Bronchial epithelial cell (primary cell): ENCODE measurements at regions not wholly inside any gene's neighbourhood (a gene's known extent, or its start where the extent isn't known, plus 50 kb on each side); places are given as distances from the start of the nearest gene placed in this dataset.
A peak's percentile ranks its signal among the peaks of the same experiment; 100 is the strongest.

ENCODE experiments used
- DNase-seq: peaks from one replicate; pipeline ENCODE4 v3.0.0-alpha.2; 2010; ENCODE audit warnings: low read depth
- FAIRE-seq: peaks from 2 replicates; lab custom pipeline; 2011; peaks lifted over from hg19 to GRCh38; lab: Jason Lieb, UNC
- H3K27me3 ChIP-seq: 2 replicates; pipeline ENCODE4 v1.5.1; 2011; ENCODE audit warnings: low read length; ENCODE audit not compliant: control insufficient read depth, insufficient read depth
- H3K36me3 ChIP-seq: 2 replicates; pipeline ENCODE4 v1.5.1; 2011; ENCODE audit warnings: low read length; ENCODE audit not compliant: control insufficient read depth, insufficient read depth
- H3K4me3 ChIP-seq: 2 replicates; pipeline ENCODE4 v1.5.1; 2011; ENCODE audit warnings: mild to moderate bottlenecking, low read depth, low read length, control low read depth
- TF ChIP-seq, protein P1 (sequence below): IDR thresholded peaks from 2 replicates; pipeline ENCODE4 v1.5.1; 2011; ENCODE audit warnings: mild to moderate bottlenecking, moderate library complexity, low read length, control low read depth, inconsistent platforms; ENCODE audit not compliant: insufficient read depth, severe bottlenecking

DNA sequence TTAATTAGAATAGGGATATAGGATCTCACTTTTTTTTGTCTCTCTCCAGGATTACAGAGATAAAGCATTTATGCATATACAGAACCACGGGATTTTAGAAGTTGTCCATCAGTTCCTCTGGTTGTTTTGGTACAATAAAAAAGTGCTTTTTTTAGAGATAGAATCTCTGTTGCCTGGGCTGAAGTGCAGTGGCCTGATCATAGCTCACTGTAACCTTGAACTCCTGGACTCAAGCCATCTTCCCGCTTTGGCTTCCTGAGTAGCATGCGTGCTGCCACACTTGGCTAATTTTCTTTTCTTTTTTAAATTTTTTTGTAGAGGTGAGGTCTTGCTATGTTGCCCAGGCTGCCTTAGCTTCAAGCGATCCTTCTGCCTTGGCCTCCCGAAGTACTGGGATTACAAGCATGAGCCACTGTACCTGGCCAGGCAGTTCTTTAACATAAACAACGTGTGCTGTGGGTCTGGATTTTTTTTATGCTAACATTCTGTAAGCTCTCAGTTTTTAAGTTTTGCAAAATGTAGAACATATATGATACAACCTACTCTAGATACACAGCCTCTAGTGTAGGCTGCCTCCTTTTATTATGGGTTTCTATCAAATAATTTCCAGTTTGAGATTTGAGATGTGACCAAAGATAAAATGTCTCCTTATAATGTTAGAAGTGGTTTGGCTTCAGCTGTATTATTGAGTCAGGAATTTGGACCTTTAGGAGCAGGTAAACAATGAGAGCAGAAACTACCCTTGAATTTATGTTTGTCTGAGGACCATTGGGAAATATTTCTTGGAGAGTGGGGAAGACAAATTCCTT is 57.4 kb upstream of the ULK4 start:
- no peak for DNase-seq
- no peak for FAIRE-seq

DNA sequence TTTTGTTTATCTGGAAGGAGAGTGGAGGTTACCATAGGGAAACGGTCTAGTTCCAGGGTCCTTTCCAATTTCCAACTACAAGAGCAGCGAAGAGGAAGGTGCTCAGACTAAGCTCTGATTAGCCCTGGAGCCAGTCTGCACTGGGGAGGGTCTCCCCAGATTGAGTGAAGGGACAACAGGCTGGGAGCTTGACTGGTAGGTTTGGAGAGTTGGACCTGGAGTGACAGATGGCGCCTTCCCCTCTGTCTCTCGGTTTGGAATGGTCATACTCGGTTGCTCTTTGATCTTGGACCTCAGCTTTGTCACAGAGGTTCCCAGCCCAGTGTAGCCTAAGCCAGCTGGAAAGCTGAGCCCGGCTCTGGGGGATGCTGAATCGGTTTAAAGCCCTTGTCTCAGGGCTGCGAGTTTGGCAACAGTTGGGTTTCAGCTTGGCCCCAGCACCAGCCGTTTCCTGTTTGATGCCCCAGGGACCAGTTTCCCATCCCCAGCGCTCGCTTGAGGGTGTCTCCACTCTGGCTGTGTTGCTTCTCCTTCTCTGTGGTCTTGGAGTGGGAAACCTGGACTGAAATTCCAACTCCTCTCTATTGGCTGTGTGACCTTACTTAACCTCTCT is 53.1 kb upstream of the ULK4 start:
- FAIRE-seq (no peak), DNase-seq (no peak)
- TF ChIP-seq, protein P1, sequence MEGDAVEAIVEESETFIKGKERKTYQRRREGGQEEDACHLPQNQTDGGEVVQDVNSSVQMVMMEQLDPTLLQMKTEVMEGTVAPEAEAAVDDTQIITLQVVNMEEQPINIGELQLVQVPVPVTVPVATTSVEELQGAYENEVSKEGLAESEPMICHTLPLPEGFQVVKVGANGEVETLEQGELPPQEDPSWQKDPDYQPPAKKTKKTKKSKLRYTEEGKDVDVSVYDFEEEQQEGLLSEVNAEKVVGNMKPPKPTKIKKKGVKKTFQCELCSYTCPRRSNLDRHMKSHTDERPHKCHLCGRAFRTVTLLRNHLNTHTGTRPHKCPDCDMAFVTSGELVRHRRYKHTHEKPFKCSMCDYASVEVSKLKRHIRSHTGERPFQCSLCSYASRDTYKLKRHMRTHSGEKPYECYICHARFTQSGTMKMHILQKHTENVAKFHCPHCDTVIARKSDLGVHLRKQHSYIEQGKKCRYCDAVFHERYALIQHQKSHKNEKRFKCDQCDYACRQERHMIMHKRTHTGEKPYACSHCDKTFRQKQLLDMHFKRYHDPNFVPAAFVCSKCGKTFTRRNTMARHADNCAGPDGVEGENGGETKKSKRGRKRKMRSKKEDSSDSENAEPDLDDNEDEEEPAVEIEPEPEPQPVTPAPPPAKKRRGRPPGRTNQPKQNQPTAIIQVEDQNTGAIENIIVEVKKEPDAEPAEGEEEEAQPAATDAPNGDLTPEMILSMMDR = no peak
- Histone ChIP-seq H3K4me3 (peak overlapping the region; percentile 89), H3K27me3 (no peaks in the 10 kb centered on the region), H3K36me3 (no peaks in the 10 kb centered on the region)

More for the DNA sequence above, 57.4 kb upstream of the ULK4 start:
- TF ChIP-seq, protein P1 = no peak
- H3K4me3 ChIP-seq = no peak overlapping the region
- H3K36me3 ChIP-seq = no peaks in the 10 kb centered on the region
- no peaks in the 10 kb centered on the region for H3K27me3 ChIP-seq

DNA sequence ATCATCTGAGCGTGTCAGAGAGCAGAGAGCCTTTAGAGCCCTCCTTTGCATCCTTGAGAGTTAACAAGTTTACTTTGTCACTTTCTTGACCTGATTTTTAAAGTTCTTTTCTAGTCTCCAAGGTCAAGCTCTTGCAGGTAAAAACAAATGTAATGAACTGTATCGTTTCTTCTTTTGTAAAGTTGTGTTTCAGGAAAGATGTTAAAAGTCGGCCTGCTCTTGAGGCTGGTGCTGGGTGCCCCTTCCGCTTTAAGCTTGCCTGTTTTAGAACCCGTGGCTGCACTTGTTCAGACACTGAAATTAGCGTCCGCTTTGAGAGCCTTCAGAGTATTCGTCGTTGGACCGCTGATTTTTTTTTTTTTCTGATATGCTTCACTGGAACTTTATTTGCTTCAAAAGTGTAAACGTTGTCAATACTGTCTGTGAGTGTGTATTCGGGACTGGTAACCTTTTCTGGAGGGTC is 52.6 kb upstream of the ULK4 start:
- Histone ChIP-seq H3K4me3 (peak overlapping the region; percentile 89), H3K36me3 (no peaks in the 10 kb centered on the region), H3K27me3 (no peaks in the 10 kb centered on the region)
- FAIRE-seq (no peak), DNase-seq (peak; percentile 22)
- TF ChIP-seq, protein P1 = no peak

DNA sequence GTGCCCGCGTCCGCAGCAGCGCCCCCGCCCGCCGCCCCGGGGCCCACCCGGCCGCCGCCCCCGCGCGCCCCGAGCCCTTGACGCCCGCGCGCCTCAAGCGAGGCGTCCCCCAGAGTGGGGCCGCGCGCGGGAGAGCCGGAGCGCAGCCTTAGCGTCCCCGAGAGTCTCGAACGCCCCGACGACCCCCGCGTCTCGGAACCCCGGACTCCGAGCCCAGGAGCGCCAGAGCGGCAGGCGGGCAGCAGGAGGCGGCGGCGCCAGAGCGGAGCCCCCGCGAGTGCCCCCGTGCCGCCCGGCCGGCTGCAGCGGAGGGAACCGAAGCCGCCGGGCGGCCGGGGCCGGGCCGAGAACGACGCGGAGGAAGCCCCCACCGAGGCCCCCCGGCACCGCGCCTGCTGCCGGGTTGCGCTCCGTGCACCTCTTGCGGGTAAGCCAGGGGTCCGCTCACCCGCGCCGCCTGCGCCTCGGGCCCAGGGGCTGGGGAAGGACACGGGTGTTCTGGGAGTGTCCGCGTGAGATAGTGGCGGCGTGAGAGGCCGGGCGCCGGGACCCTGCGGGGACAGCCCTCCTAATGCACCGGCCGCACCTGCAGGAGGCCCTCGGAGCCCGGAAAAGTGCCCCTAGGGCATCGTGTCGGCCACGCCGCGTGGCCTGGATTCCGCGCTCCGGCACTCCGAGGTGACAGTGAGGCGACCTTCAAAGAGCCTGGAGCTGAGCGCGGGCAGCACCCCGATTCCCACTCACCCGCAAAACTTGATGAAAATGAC is 52.0 kb upstream of the ULK4 start:
- Histone ChIP-seq H3K27me3 (no peaks in the 10 kb centered on the region), H3K4me3 (peak overlapping the region; percentile 89), H3K36me3 (no peaks in the 10 kb centered on the region)
- DNase-seq = no peak
- FAIRE-seq = no peak
- TF ChIP-seq, protein P1 = no peak

DNA sequence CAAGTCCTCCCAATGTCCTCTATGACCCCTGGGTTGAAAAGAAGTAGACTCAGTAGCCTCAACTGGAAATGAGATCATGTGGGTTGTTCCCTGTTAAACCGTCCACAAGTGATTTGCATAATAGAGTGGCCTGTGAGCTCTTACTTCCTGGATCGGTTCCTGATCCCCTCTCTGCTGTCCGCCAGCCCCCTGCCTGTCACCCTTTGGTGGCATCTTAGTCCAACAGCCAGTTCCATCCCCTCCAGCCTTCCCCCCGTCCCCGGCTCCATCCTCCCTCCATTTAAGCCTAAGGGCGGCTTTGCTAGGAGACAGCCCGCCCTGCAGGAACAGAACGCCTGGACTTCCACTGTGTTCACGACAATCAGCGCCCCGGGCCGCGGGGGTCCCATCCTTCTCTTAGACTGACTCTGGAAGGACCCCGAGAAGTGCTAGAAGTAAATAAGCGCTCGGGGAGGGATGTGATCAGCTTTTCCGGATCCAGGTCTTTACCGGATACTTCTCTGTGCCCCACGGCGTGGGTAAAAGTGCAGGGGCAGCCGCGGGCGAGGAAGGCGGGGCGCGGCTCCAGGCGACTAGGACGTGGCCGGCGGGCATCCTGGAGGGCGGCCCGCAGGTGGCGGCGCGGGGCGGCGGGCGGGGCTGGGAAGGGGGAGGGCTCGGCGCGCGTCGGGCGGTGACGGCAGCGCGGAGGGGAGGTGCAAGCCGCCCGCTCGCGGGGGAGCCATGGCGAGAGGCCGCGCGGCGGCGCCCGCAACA is 51.2 kb upstream of the ULK4 start:
- TF ChIP-seq, protein P1 = no peak
- FAIRE-seq (no peak), DNase-seq (peak; percentile 29)
- H3K36me3 ChIP-seq = no peaks in the 10 kb centered on the region
- H3K4me3 ChIP-seq = peak overlapping the region; percentile 89
- no peaks in the 10 kb centered on the region for H3K27me3 ChIP-seq
